Spleen (tissue), 7 donors: ENCODE measurements at regions not wholly inside any gene's neighbourhood (a gene's known extent, or its start where the extent isn't known, plus 50 kb on each side); places are given as distances from the start of the nearest gene placed in this dataset.

Experiments used
- CTCF ChIP-seq, 11 experiments: fragments of 200-600 bp in 7 of 11; fragments of 450-650 bp in 4 of 11; sonication (generic) in 4 of 11; IDR thresholded peaks in 8 of 11; conservative IDR thresholded peaks in 3 of 11; 1 replicate in 7 of 11; 2 replicates in 4 of 11; pipeline versions ENCODE4 v1.4.0 to v1.8.0; 2016 to 2021; ENCODE audit warnings: antibody characterized with exemption in 11 of 11, inconsistent platforms in 4 of 11, mild to moderate bottlenecking in 1 of 11
- POLR2A ChIP-seq, 3 donors: fragments of 450-650 bp; IDR thresholded peaks; one replicate each; pipeline ENCODE4 v1.5.1; 2017; ENCODE audit warnings: antibody characterized with exemption in 3 of 3, mild to moderate bottlenecking in 1 of 3
- POLR2AphosphoS5 ChIP-seq, 3 donors: sonication (generic); formaldehyde crosslinking; IDR thresholded peaks; one replicate each; pipeline ENCODE4 v1.5.1; 2017; ENCODE audit warnings: antibody characterized with exemption in 3 of 3
- donor health status: DM: no; HTN: no; CAD: no; lungs with moderate emphysema.
- donor health status: DM: no; HTN: no; CAD: no.
- donor health status: DM: no; HTN: no; CAD: no.

- no peak for TF ChIP-seq CTCF (IDR thresholded peaks at IDR 0.05 in 8 of 11, conservative IDR thresholded peaks at IDR 0.05 in 3 of 11)
- no peak for TF ChIP-seq POLR2A (IDR thresholded peaks at IDR 0.05)
- no peak for TF ChIP-seq POLR2AphosphoS5 (IDR thresholded peaks at IDR 0.05)
These were observed 464.5 kb upstream of the RGMB start for GRCh38 chr5:98308960-98309359.
